Spleen (tissue), 11 donors: ENCODE measurements at regions not wholly inside any gene's neighbourhood (a gene's known extent, or its start where the extent isn't known, plus 50 kb on each side); places are given as distances from the start of the nearest gene placed in this dataset.

Experiments
- DNase-seq: peaks from one replicate; pipeline ENCODE4 v3.0.0-alpha.2; 2020
- H3K27ac ChIP-seq, 8 donors: fragments of 200-600 bp; sonication (generic) in 7 of 8; 1 replicate in 4 of 8; 2 replicates in 4 of 8; pipeline versions ENCODE4 v1.5.0 to v1.8.0; 2016 to 2021; ENCODE audit warnings: inconsistent platforms in 4 of 8, mild to moderate bottlenecking in 4 of 8, moderate library complexity in 1 of 8
- H3K27me3 ChIP-seq, 7 donors: fragments of 200-600 bp; sonication (generic) in 6 of 7; replicated peaks in 1 of 7; 1 replicate in 4 of 7; 2 replicates in 3 of 7; pipeline versions ENCODE4 v1.5.0 to v1.8.0; 2016 to 2021; ENCODE audit warnings: inconsistent platforms in 3 of 7, mild to moderate bottlenecking in 1 of 7
- H3K36me3 ChIP-seq, 6 donors: fragments of 200-600 bp; sonication (generic) in 5 of 6; 1 replicate in 4 of 6; 2 replicates in 2 of 6; pipeline versions ENCODE4 v1.5.0 to v1.8.0; 2016 to 2021; ENCODE audit warnings: inconsistent platforms in 2 of 6
- H3K4me1 ChIP-seq, 6 donors: fragments of 200-600 bp; sonication (generic) in 5 of 6; 1 replicate in 3 of 6; 2 replicates in 3 of 6; pipeline versions ENCODE4 v1.5.0 to v1.8.0; 2016 to 2021; ENCODE audit warnings: inconsistent platforms in 3 of 6
- H3K4me3 ChIP-seq, 8 donors: fragments of 200-600 bp; sonication (generic) in 7 of 8; 1 replicate in 4 of 8; 2 replicates in 4 of 8; pipeline versions ENCODE4 v1.5.0 to v1.8.0; 2016 to 2021; ENCODE audit warnings: inconsistent platforms in 4 of 8, mild to moderate bottlenecking in 4 of 8, moderate library complexity in 2 of 8
- H3K9me3 ChIP-seq, 8 donors: fragments of 200-600 bp; sonication (generic) in 7 of 8; 1 replicate in 4 of 8; 2 replicates in 4 of 8; pipeline versions ENCODE4 v1.5.0 to v1.8.0; 2016 to 2021; ENCODE audit warnings: inconsistent platforms in 4 of 8
- POLR2A ChIP-seq, 3 donors: fragments of 450-650 bp; IDR thresholded peaks; one replicate each; pipeline ENCODE4 v1.5.1; 2017; ENCODE audit warnings: antibody characterized with exemption in 3 of 3, mild to moderate bottlenecking in 1 of 3
- POLR2AphosphoS5 ChIP-seq, 3 donors: sonication (generic); formaldehyde crosslinking; IDR thresholded peaks; one replicate each; pipeline ENCODE4 v1.5.1; 2017; ENCODE audit warnings: antibody characterized with exemption in 3 of 3
- WGBS, 5 donors: extraction: QIAGEN DNeasy Blood & Tissue Kit in 3 of 5; methylation state at CpG; one replicate each; pipeline versions ENCODE4 v1.1.5 to v1.1.7; 2013 to 2018; 5-methylcytosine and 5-hydroxymethylcytosine counted together
- intact Hi-C: fragments of 100-400 bp; cut with DNase I; formaldehyde crosslinking; loops from one replicate; pipeline ENCODE4 v1.15.0; 2023; ENCODE audit warnings: low total_unique reads
- TF ChIP-seq, protein P1 (sequence below), 11 experiments: fragments of 200-600 bp in 7 of 11; fragments of 450-650 bp in 4 of 11; sonication (generic) in 4 of 11; IDR thresholded peaks in 8 of 11; conservative IDR thresholded peaks in 3 of 11; 1 replicate in 7 of 11; 2 replicates in 4 of 11; pipeline versions ENCODE4 v1.4.0 to v1.8.0; 2016 to 2021; ENCODE audit warnings: antibody characterized with exemption in 11 of 11, inconsistent platforms in 4 of 11, mild to moderate bottlenecking in 1 of 11
- donor health status: healthy with polysubstance abuse.
- donor health status: DM: no; HTN: no; CAD: no; lungs with moderate emphysema.
- donor health status: DM: no; HTN: no; CAD: no.
- donor health status: Bipolar disorder and iron deficiency.
- donor health status: healthy.
- donor health status: DM: no; HTN: no; CAD: no.
- donor health status: DM: yes; HTN: yes; CAD: no.

DNA sequence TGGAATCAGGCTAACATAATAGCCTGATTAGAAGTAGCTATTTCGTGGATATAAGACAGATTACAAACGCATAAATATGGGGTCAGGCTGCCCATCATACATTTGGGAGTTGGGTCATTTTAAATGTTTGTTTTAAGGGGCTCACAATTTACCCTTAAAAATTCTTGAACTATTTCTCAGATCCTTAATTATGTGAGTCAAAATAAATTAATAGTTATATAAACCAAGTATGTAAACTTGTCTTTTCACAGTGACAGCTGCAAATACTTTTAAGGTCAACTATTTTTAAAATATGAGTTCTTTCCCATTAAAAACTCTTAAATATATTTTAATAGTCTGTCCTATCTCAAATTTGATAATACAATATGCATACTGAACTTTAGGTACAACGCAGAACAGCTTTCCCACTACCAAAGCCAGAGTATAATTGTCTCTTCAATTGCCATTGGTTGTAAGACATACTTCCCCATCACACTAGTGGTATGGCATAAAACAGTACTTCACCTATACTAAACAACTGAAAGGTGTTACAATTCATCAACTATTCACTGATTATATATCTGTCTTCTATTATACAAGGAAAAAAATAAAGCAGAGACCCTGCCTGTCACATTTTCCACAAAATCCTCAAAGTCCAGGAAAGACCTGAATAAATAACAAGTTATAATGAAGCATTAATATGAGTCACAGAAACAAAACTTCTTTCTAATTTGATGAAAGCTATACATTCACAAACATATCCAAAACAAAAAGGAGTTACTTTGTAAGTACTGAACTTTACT is 80.8 kb upstream of the COL21A1 start:
- no peaks in the 10 kb centered on the region for H3K27me3 ChIP-seq
- no peak for DNase-seq
- TF ChIP-seq POLR2A (IDR thresholded peaks at IDR 0.05) (no peak), POLR2AphosphoS5 (IDR thresholded peaks at IDR 0.05) (no peak)
- H3K4me3 ChIP-seq: no peak overlapping the region
- H3K4me1 ChIP-seq: no peaks in the 10 kb centered on the region
- no peaks in the 10 kb centered on the region for H3K9me3 ChIP-seq
- WGBS, 5 donors: 65 to 82% (median 80%) methylated on average over 3 of the region's 3 CpGs
- H3K36me3 ChIP-seq: no peaks in the 10 kb centered on the region
- no peak overlapping the region for H3K27ac ChIP-seq
- intact Hi-C loops: no loop called here

DNA sequence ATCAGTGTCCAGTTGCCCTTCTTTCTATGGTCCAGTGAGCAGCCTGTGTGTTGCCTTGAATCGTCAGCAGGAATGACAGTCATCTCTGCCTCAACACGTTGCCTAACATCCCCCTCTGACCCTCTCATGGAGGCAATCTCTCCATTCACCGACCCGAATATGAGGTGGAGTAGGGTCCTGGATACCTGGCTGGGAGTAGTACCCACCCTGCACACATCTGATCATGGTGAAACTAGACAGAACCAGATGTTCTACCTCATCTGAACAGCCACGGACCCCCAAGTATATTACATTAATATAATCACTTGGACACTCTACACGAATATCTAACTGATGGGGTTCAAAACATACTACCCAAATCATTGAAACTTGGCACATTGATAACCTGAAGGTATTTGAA is 77.0 kb upstream of the COL21A1 start:
- 39 to 46% (median 40%) methylated on average over 6 of the region's 6 CpGs for WGBS, 5 donors
- H3K4me3 ChIP-seq: no peak overlapping the region
- no peak for DNase-seq
- H3K27me3 ChIP-seq: no peaks in the 10 kb centered on the region
- intact Hi-C loops: no loop called here
- H3K9me3 ChIP-seq: no peaks in the 10 kb centered on the region
- no peak for TF ChIP-seq POLR2A (IDR thresholded peaks at IDR 0.05)
- TF ChIP-seq, protein P1, sequence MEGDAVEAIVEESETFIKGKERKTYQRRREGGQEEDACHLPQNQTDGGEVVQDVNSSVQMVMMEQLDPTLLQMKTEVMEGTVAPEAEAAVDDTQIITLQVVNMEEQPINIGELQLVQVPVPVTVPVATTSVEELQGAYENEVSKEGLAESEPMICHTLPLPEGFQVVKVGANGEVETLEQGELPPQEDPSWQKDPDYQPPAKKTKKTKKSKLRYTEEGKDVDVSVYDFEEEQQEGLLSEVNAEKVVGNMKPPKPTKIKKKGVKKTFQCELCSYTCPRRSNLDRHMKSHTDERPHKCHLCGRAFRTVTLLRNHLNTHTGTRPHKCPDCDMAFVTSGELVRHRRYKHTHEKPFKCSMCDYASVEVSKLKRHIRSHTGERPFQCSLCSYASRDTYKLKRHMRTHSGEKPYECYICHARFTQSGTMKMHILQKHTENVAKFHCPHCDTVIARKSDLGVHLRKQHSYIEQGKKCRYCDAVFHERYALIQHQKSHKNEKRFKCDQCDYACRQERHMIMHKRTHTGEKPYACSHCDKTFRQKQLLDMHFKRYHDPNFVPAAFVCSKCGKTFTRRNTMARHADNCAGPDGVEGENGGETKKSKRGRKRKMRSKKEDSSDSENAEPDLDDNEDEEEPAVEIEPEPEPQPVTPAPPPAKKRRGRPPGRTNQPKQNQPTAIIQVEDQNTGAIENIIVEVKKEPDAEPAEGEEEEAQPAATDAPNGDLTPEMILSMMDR (IDR thresholded peaks at IDR 0.05 in 8 of 11, conservative IDR thresholded peaks at IDR 0.05 in 3 of 11): no peak
- TF ChIP-seq POLR2AphosphoS5 (IDR thresholded peaks at IDR 0.05): no peak
- no peaks in the 10 kb centered on the region for H3K4me1 ChIP-seq
- H3K27ac ChIP-seq: no peak overlapping the region
- no peaks in the 10 kb centered on the region for H3K36me3 ChIP-seq

- DNase-seq: no peak
- intact Hi-C loops: no loop called here
- TF ChIP-seq, protein P1 (IDR thresholded peaks at IDR 0.05 in 8 of 11, conservative IDR thresholded peaks at IDR 0.05 in 3 of 11): no peak
- TF ChIP-seq POLR2AphosphoS5 (IDR thresholded peaks at IDR 0.05) (no peak), POLR2A (IDR thresholded peaks at IDR 0.05) (no peak)
- WGBS, 5 donors: 91 to 96% (median 94%) methylated on average over 2 of the region's 2 CpGs
- Histone ChIP-seq H3K27me3 (no peaks in the 10 kb centered on the region), H3K27ac (no peak overlapping the region), H3K4me1 (no peaks in the 10 kb centered on the region), H3K36me3 (no peaks in the 10 kb centered on the region), H3K9me3 (no peaks in the 10 kb centered on the region), H3K4me3 (no peak overlapping the region)
Measured at GRCh38 chr6:56318851-56319250, 71.5 kb upstream of the COL21A1 start.

DNA sequence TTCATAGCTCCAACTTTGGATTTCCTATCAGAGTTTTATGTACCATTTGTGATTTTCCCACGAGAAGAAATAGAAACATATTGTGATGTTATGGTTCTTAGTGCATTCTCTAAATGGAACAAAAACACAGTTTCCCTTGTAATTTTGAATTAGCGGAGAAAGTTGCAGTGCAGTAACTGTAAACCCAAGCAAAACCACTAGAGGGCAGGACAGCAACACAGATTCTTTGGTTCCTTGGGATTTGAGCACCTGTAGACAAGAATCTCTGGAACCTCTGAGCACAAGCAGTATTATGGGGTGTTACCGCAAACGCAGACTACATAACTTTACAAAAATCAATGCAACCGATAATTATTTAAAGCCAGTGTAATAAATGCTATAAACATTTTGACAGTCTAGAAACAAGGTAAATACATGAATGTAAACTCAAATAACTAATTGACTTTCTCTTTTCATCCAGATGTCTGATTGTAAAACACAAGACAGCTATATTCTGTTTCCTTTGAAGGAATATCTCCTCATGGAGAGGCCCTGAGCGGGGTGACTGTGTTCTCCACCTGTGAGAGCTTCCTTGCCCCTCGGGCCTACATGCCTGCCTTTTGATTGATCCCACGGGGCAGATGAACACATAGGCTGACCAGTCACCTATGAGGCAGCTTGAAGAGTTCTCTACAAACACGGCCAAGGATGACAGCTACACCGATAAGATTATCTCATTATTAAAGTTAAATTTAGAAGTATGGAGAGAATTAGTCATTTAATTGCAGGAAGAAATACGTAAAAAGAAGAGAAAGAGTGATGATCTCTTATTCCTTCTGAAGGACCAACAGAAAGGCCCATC is 67.5 kb upstream of the COL21A1 start:
- no peak for DNase-seq
- intact Hi-C loops: no loop called here
- WGBS, 5 donors: 62 to 74% (median 72%) methylated on average over 11 of the region's 11 CpGs

More for the DNA sequence above, 67.5 kb upstream of the COL21A1 start:
- H3K4me3 ChIP-seq: no peak overlapping the region
- no peaks in the 10 kb centered on the region for H3K36me3 ChIP-seq
- TF ChIP-seq POLR2A (IDR thresholded peaks at IDR 0.05) (no peak), POLR2AphosphoS5 (IDR thresholded peaks at IDR 0.05) (no peak)
- TF ChIP-seq, protein P1 (IDR thresholded peaks at IDR 0.05 in 8 of 11, conservative IDR thresholded peaks at IDR 0.05 in 3 of 11): peak in 9 of 11 experiments; percentile 17 to 69 (median 61)
- H3K4me1 ChIP-seq: no peaks in the 10 kb centered on the region
- no peaks in the 10 kb centered on the region for H3K9me3 ChIP-seq
- no peak overlapping the region for H3K27ac ChIP-seq
- H3K27me3 ChIP-seq: no peaks in the 10 kb centered on the region
